ENCODE measurements at regions not wholly inside any gene's neighbourhood (a gene's known extent, or its start where the extent isn't known, plus 50 kb on each side); places are given as distances from the start of the nearest gene placed in this dataset.

- H3K9me3 ChIP-seq (ENCODE audit: control insufficient read depth, insufficient read depth, low read length): no peaks in the 10 kb centered on the region
- no peaks in the 10 kb centered on the region for H4K20me1 ChIP-seq (ENCODE audit: control insufficient read depth, insufficient read depth, low read depth, low read length)
- H3F3A ChIP-seq (ENCODE audit: control insufficient read depth, insufficient read depth): no peaks in the 10 kb centered on the region
- H3K4me2 ChIP-seq (ENCODE audit: low read length): no peak overlapping the region
- H3K4me1 ChIP-seq (ENCODE audit: control insufficient read depth, low read length): peaks cover 8% of the 10 kb centered on the region
- H3K4me3 ChIP-seq (ENCODE audit: low read length): no peak overlapping the region
- H3K27me3 ChIP-seq (ENCODE audit: control insufficient read depth, low read length): no peaks in the 10 kb centered on the region; the same call in 1 of the 2 replicates
- H3K36me3 ChIP-seq (ENCODE audit: control insufficient read depth, low read length): no peaks in the 10 kb centered on the region
- no peak overlapping the region for H3K27ac ChIP-seq (ENCODE audit: low read depth, low read length)
- no peaks in the 10 kb centered on the region for H3K79me2 ChIP-seq (ENCODE audit: control insufficient read depth, low read length)
- no peaks in the 10 kb centered on the region for H3K9me2 ChIP-seq (replicated peaks; ENCODE audit: control insufficient read depth, low read length)
- TF ChIP-seq EZH2phosphoT487 (IDR thresholded peaks at IDR 0.05; ENCODE audit: borderline replicate concordance, low read length): no peak
- TF ChIP-seq CTCF (IDR thresholded peaks at IDR 0.05; ENCODE audit: low read depth, low read length, poor library complexity, severe bottlenecking): no peak
These were observed 143.6 kb upstream of the KCNG1 start for GRCh38 chr20:51166489-51166888.

- Histone ChIP-seq H3K4me3 (ENCODE audit: low read length) (no peak overlapping the region), H4K20me1 (ENCODE audit: control insufficient read depth, insufficient read depth, low read depth, low read length) (no peaks in the 10 kb centered on the region), H3K27me3 (ENCODE audit: control insufficient read depth, low read length) (peaks cover 6% of the 10 kb centered on the region), H3K4me1 (ENCODE audit: control insufficient read depth, low read length) (peaks cover 5% of the 10 kb centered on the region), H3K36me3 (ENCODE audit: control insufficient read depth, low read length) (no peaks in the 10 kb centered on the region), H3K27ac (ENCODE audit: low read depth, low read length) (no peak overlapping the region), H3K4me2 (ENCODE audit: low read length) (no peak overlapping the region), H3K9me3 (ENCODE audit: control insufficient read depth, insufficient read depth, low read length) (no peaks in the 10 kb centered on the region), H3K9me2 (replicated peaks; ENCODE audit: control insufficient read depth, low read length) (no peaks in the 10 kb centered on the region), H3F3A (ENCODE audit: control insufficient read depth, insufficient read depth) (no peaks in the 10 kb centered on the region), H3K79me2 (ENCODE audit: control insufficient read depth, low read length) (no peaks in the 10 kb centered on the region)
- TF ChIP-seq EZH2phosphoT487 (IDR thresholded peaks at IDR 0.05; ENCODE audit: borderline replicate concordance, low read length): no peak
- no peak for TF ChIP-seq CTCF (IDR thresholded peaks at IDR 0.05; ENCODE audit: low read depth, low read length, poor library complexity, severe bottlenecking)
These were observed 142.2 kb upstream of the KCNG1 start for GRCh38 chr20:51165131-51165530.

- Histone ChIP-seq H3K27me3 (ENCODE audit: control insufficient read depth, low read length) (peaks cover 10% of the 10 kb centered on the region), H3K4me3 (ENCODE audit: low read length) (no peak overlapping the region), H3K4me1 (ENCODE audit: control insufficient read depth, low read length) (peaks cover 1% of the 10 kb centered on the region), H3K4me2 (ENCODE audit: low read length) (no peak overlapping the region), H3K9me2 (replicated peaks; ENCODE audit: control insufficient read depth, low read length) (no peaks in the 10 kb centered on the region), H3K36me3 (ENCODE audit: control insufficient read depth, low read length) (no peaks in the 10 kb centered on the region), H3F3A (ENCODE audit: control insufficient read depth, insufficient read depth) (no peaks in the 10 kb centered on the region), H3K27ac (ENCODE audit: low read depth, low read length) (no peak overlapping the region), H3K9me3 (ENCODE audit: control insufficient read depth, insufficient read depth, low read length) (no peaks in the 10 kb centered on the region), H4K20me1 (ENCODE audit: control insufficient read depth, insufficient read depth, low read depth, low read length) (no peaks in the 10 kb centered on the region), H3K79me2 (ENCODE audit: control insufficient read depth, low read length) (no peaks in the 10 kb centered on the region)
- TF ChIP-seq EZH2phosphoT487 (IDR thresholded peaks at IDR 0.05; ENCODE audit: borderline replicate concordance, low read length) (no peak), CTCF (IDR thresholded peaks at IDR 0.05; ENCODE audit: low read depth, low read length, poor library complexity, severe bottlenecking) (no peak)
These were observed 141.8 kb upstream of the KCNG1 start for GRCh38 chr20:51164731-51165130.

Data from DOHH2 (cell line).